Neural cell (in vitro differentiated cells): ENCODE measurements at regions not wholly inside any gene's neighbourhood (a gene's known extent, or its start where the extent isn't known, plus 50 kb on each side); places are given as distances from the start of the nearest gene placed in this dataset.
"Not testable (repeated sequence)": the region's sequence is repeated elsewhere in the genome, so short reads cannot be mapped to it uniquely, and the experiment has no call there.

Experiments used
- CTCF ChIP-seq: fragments of 450-650 bp; IDR thresholded peaks from 2 replicates; pipeline ENCODE4 v1.5.1; 2014; ENCODE audit warnings: antibody characterized with exemption, mild to moderate bottlenecking, moderate library complexity; ENCODE audit not compliant: poor library complexity, severe bottlenecking
- EP300 ChIP-seq: fragments of 450-650 bp; conservative IDR thresholded peaks from 2 replicates; pipeline ENCODE4 v1.6.1; 2014; ENCODE audit warnings: antibody characterized with exemption, mild to moderate bottlenecking, moderate library complexity; ENCODE audit not compliant: poor library complexity, severe bottlenecking
- EZH2 ChIP-seq: fragments of 200-600, 300-800 bp; shearing (Covaris generic), sonication (generic); IDR thresholded peaks from 2 replicates; pipeline ENCODE4 v1.6.1; 2014; ENCODE audit warnings: antibody characterized with exemption, low read length, borderline replicate concordance, mild to moderate bottlenecking; ENCODE audit not compliant: insufficient read depth, poor library complexity, severe bottlenecking
- MXI1 ChIP-seq: fragments of 450-650 bp; conservative IDR thresholded peaks from 2 replicates; pipeline ENCODE4 v1.6.1; 2014; ENCODE audit warnings: antibody characterized with exemption, mild to moderate bottlenecking; ENCODE audit not compliant: poor library complexity, severe bottlenecking
- POLR2AphosphoS5 ChIP-seq: IDR thresholded peaks from 2 replicates; pipeline ENCODE4 v1.6.1; 2012
- RAD21 ChIP-seq: fragments of 450-650 bp; conservative IDR thresholded peaks from 2 replicates; pipeline ENCODE4 v1.6.1; 2014; ENCODE audit warnings: antibody characterized with exemption, mild to moderate bottlenecking, moderate library complexity
- REST ChIP-seq: IDR thresholded peaks from 2 replicates; pipeline ENCODE4 v1.6.1; 2012; ENCODE audit warnings: borderline replicate concordance
- SMC3 ChIP-seq: fragments of 450-650 bp; conservative IDR thresholded peaks from 2 replicates; pipeline ENCODE4 v1.6.1; 2014; ENCODE audit warnings: antibody characterized with exemption, mild to moderate bottlenecking, moderate library complexity; ENCODE audit not compliant: poor library complexity
- TAF1 ChIP-seq: IDR thresholded peaks from 2 replicates; pipeline ENCODE4 v1.6.1; 2012; ENCODE audit warnings: low read depth

- TF ChIP-seq CTCF, EP300, TAF1, EZH2, POLR2AphosphoS5, SMC3, REST, RAD21, MXI1: not testable (repeated sequence)
Measured at GRCh38 chr1:53399370-53400133, 59.6 kb upstream of the DMRTB1 start.
